Stimulated activated CD8-positive, alpha-beta memory T cell treated with anti-CD3 and anti-CD28 coated beads, Interleukin-12 subunit alpha, Interleukin-12 subunit beta, amount 100 ng/mL, for 24 hours (primary cell): ENCODE measurements at regions not wholly inside any gene's neighbourhood (a gene's known extent, or its start where the extent isn't known, plus 50 kb on each side); places are given as distances from the start of the nearest gene placed in this dataset.

ENCODE experiments used
- DNase-seq: peaks from one replicate; pipeline ENCODE4 v3.0.0-alpha.2; 2020; ENCODE audit errors: extremely low read depth

- no peak for DNase-seq
Observed at GRCh38 chr12:98431089-98431488, 84.3 kb upstream of the TMPO start.

DNA sequence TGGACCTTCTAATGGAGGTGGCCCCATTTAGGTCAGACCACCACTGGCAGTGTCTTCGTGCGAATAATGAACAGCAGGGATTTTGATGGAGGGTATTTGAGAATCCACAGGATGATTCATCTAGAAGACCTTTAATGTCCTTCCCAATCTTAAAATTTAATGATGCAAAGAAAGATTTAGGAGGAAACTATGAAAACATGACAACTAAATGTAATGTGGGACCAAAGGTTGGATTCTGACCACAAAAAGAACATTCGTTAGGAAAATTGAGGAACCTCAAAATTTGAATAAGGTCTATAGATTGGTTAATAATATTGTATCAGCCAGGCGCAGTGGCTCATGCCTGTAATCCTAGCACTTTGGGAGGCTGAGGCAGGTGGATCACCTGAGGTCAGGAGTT is 78.2 kb upstream of the TMPO start:
- no peak for DNase-seq

- no peak for DNase-seq
Observed at GRCh38 chr12:98437806-98438595, 77.4 kb upstream of the TMPO start.

- DNase-seq = no peak
Observed at GRCh38 chr12:98438656-98439230, 76.6 kb upstream of the TMPO start.

- DNase-seq = no peak
Observed at GRCh38 chr12:98439471-98439951, 75.9 kb upstream of the TMPO start.

DNA sequence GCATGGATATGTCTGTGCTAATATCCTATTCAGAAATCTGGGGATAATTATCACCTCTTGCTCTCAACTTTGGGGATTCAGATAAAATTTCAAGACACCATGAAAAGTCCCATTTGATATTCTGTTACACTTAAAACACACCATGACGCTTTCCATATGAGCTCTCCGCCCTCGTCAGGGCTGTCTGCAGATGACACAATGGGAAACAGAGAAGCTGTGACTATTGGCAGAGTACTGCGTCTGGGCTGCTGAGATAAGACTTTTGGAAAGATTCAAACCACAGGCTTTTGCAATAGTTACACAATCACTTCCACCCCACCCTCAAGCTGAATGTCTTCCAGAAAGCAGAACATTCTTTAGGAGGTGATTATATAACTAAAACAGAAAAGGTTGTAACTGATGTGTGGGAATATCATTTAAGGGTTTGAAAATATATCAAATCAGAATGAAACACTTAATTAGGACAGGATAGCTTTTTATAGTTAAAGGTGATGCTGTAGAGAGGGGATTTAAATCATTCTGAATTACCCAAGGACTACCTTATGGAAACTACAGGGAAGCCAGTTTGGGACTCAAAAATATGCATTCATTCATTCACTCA is 75.3 kb upstream of the TMPO start:
- no peak for DNase-seq

DNA sequence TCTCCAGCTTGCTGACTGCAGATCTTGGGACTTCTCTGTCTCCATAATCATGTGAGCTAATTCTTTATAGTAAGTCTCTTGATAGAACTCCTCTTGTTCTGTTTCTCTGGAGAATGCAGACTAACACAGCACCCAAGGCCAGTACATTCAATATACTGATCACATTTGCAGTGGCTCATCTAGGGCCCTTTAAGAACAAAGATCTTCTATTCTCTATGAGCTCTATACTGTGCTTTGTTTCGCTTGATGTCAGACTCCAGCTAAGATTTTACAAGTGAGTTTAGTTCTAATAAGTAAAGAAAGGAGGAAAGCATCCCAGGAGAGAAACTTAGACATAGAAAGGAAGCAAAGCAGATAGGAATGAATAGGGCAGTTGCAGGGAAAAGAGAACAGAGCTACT is 69.3 kb upstream of the TMPO start:
- DNase-seq = no peak

DNA sequence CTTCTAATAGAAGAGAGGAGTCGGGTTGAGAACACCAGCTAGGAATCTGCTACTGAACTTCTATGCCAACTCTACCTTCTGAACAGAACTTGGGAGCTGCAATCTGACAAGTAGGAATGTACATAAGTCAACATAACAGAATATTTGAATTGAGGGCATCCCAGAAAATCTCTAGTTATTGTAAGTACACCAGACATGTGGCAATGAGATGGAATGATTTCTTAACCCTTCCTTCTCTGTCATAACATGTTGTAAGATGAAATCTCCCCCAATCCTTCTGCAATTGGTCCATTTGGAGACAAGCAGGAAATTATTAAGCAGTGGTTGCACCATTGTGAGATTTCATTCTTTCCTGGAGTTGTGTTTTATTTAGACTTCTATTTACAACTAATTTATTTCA is 68.7 kb upstream of the TMPO start:
- no peak for DNase-seq

- DNase-seq = no peak
Observed at GRCh38 chr12:98449584-98449983, 65.8 kb upstream of the TMPO start.

DNA sequence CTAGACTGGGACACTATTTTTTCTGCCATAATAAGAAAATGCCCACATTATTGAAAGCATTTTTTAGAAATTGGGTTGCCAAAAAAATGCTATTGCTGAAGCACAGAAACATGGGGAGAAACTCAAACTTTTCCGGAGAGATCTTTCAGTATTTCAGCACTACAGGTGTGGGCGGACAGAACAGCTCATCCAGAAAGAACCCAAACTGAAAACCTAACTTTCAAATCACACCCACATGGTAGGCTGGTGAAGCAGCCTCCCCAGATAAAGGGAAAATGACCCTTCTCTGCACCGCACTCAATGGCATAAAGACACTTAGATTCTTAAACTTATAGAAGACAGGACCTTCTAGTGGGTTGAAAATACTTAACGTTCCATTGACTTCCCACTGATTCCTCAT is 62.3 kb upstream of the TMPO start:
- no peak for DNase-seq

DNA sequence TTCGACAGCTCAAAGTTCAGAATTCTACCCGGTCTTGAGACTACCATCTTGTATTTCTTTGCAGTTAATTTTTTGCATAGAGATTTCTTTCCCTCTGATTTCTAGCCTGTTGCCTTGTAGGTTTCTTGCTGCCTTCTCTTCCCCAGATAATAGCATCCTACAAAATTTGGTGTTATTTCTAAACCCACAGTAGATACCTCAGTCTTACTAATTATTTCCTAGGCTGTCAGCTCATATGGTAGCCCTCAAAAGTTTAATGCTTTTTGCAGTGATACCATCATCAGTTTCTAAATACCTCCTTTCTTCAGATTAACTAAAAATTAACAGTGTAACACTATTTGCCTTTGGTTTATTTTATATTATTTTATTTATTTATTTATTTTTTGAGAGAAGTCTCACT is 61.9 kb upstream of the TMPO start:
- no peak for DNase-seq

DNA sequence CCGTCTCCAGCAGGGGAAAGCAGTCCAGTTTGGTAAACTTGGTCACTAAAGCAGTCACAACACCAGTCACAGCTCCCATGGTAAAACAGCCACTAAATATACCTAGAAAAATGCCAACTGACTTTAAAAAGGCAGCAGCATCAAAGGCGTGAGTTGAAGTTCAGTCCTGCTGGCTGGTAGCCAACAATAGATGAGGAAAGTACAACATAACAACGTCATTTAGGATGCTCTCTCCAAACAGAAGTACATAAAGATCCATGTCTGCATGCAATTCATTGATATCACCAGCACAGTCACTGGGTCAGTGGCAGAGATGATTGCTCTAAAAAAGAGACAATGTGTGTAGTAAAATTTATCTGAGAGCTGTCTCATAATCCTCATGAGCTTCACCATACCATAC is 59.3 kb upstream of the TMPO start:
- DNase-seq = no peak

DNA sequence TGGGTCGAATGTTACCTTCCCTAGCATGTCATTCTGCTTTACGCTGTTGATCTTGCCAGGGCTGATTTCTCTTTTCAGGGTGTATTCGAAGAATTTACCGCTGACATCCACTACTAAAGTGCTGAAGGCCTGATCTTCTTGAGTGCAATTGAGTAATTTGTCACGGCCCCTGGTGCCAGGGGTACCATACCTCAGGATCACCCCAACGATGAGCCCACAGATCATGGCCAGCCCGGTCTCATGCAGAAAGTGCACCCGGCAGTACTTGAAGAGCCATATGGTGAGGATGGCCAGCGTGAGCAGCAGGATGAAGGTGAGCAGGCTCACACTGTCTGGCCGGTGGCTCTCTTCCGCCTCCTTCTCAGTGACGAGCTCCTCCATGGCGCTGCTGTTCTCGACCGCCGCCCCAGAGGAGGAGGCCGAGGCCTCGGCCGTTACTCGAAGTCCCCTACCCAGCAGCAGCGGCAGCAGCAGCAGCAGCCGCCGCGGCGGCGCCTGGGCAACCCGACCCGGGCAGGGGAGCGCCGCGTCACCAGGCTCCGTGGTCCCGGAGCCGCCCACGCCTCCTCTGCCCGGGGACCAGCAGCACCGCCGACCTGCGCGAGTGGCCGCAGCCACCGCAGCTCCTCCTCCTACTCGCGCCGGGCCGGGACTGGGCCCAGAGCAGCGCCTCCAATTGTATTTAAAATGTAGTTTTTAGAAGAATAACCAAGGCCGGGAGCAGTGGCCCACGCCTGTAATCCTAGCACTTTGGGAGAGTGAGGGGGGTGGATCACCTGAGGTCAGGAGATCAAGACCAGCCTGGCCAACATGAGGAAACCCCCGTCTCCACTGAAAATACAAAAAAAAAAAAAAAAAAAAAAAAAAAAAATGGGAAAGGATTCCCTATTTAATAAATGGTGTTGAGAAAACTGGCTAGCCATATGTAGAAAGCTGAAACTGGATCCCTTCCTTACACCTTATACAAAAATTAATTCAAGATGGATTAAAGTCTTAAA is 58.5 kb upstream of the TMPO start:
- no peak for DNase-seq

GRCh38 chr12:98464190-98464589 is 51.2 kb upstream of the TMPO start:
- DNase-seq = no peak

GRCh38 chr12:98465505-98465904 is 49.9 kb upstream of the TMPO start:
- DNase-seq = no peak
